K562 (cell line): ENCODE measurements at regions not wholly inside any gene's neighbourhood (a gene's known extent, or its start where the extent isn't known, plus 50 kb on each side); places are given as distances from the start of the nearest gene placed in this dataset.

Source experiments
- ARID3B ChIP-seq: fragments of 250-450 bp; sonication (Bioruptor Pico); IDR thresholded peaks from 2 replicates; pipeline ENCODE4 v1.4.0; 2020; ENCODE audit warnings: borderline replicate concordance
- ATF1 ChIP-seq, 2 experiments: fragments of 450-650 bp in 1 of 2; IDR thresholded peaks; 2 replicates each; pipeline ENCODE4 v1.6.1; 2016; ENCODE audit warnings: missing compliant biosample characterization in 1 of 2, missing genetic modification characterization in 1 of 2
- CTCF ChIP-seq, 3 experiments: IDR thresholded peaks in 2 of 3; conservative IDR thresholded peaks in 1 of 3; 2 replicates each; pipeline ENCODE4 v1.5.1; 2011 to 2012; ENCODE audit warnings: low read length in 3 of 3, mild to moderate bottlenecking in 3 of 3, control low read depth in 2 of 3, improper control_type of control experiment in 1 of 3, inconsistent platforms in 1 of 3, low read depth in 1 of 3, mixed read lengths in 1 of 3, moderate library complexity in 1 of 3; ENCODE audit not compliant: insufficient read depth in 2 of 3
- FOXK2 ChIP-seq, 2 experiments: fragments of 450-650 bp; IDR thresholded peaks in 1 of 2; conservative IDR thresholded peaks in 1 of 2; 2 replicates each; pipeline ENCODE4 v1.6.1; 2016; ENCODE audit warnings: low read depth in 2 of 2, mild to moderate bottlenecking in 1 of 2
- PHB ChIP-seq: fragments of 250-450 bp; sonication (Bioruptor Pico); IDR thresholded peaks from 2 replicates; pipeline ENCODE4 v1.5.0; 2021
- SMC3 ChIP-seq: conservative IDR thresholded peaks from 2 replicates; pipeline ENCODE4 v1.6.1; 2011; ENCODE audit warnings: low read depth, low read length, improper control_type of control experiment; ENCODE audit not compliant: insufficient read depth
- TAF1 ChIP-seq: IDR thresholded peaks from 2 replicates; pipeline ENCODE4 v1.6.1; 2011; ENCODE audit warnings: mild to moderate bottlenecking, low read length, moderate library complexity; ENCODE audit not compliant: insufficient read depth, control insufficient read depth, severe bottlenecking; ENCODE audit errors: extremely low read depth
- VEZF1 ChIP-seq: fragments of 200-800 bp; sonication (Bioruptor generic); IDR thresholded peaks from 2 replicates; pipeline ENCODE4 v1.6.1; 2017; ENCODE audit warnings: missing genetic modification characterization, missing compliant biosample characterization
- ZNF263 ChIP-seq: sonication (generic); formaldehyde crosslinking; IDR thresholded peaks from 2 replicates; pipeline ENCODE4 v1.8.0; 2022; ENCODE audit warnings: mild to moderate bottlenecking, missing genetic modification reagents, borderline replicate concordance
- ZNF609 ChIP-seq: sonication (generic); formaldehyde crosslinking; IDR thresholded peaks from 2 replicates; pipeline ENCODE4 v1.8.1; 2023; ENCODE audit warnings: missing genetic modification reagents, mild to moderate bottlenecking, borderline replicate concordance

- TF ChIP-seq VEZF1 (CRISPR knock-in tag), result no peak
- TF ChIP-seq PHB, result no peak
- no peak for TF ChIP-seq FOXK2 (conservative IDR thresholded peaks at IDR 0.05 in 1 of 2, IDR thresholded peaks at IDR 0.05 in 1 of 2; ENCODE audit: low read depth in 2 of 2)
- no peak for TF ChIP-seq SMC3
- no peak for TF ChIP-seq ZNF609
- no peak for TF ChIP-seq ATF1 (CRISPR knock-in tag; IDR thresholded peaks at IDR 0.05)
- no peak for TF ChIP-seq ATF1 (tag; IDR thresholded peaks at IDR 0.05)
- TF ChIP-seq ZNF263 (CRISPR knock-in tag), result no peak
- no peak for TF ChIP-seq TAF1
- no peak for TF ChIP-seq ARID3B (CRISPR knock-in tag)
- TF ChIP-seq CTCF (IDR thresholded peaks at IDR 0.05 in 2 of 3, conservative IDR thresholded peaks at IDR 0.05 in 1 of 3; ENCODE audit: insufficient read depth in 2 of 3, low read depth in 1 of 3, low read length in 3 of 3), result no peak
Observed at GRCh38 chr10:62917475-62918238, 101.5 kb upstream of the EGR2 start.
